Peyer's patch (tissue), 4 donors: ENCODE measurements at regions not wholly inside any gene's neighbourhood (a gene's known extent, or its start where the extent isn't known, plus 50 kb on each side); places are given as distances from the start of the nearest gene placed in this dataset.

ENCODE experiments used
- CTCF ChIP-seq, 6 experiments: fragments of 450-650 bp in 4 of 6; fragments of 200-600 bp in 2 of 6; sonication (generic) in 1 of 6; IDR thresholded peaks; one replicate each; pipeline ENCODE4 v1.5.1; 2017 to 2019; ENCODE audit warnings: antibody characterized with exemption in 6 of 6, mild to moderate bottlenecking in 3 of 6, moderate library complexity in 1 of 6
- POLR2A ChIP-seq, 2 donors: fragments of 450-650 bp; IDR thresholded peaks; one replicate each; pipeline ENCODE4 v1.5.1; 2017; ENCODE audit warnings: antibody characterized with exemption in 2 of 2, mild to moderate bottlenecking in 2 of 2, moderate library complexity in 2 of 2

DNA sequence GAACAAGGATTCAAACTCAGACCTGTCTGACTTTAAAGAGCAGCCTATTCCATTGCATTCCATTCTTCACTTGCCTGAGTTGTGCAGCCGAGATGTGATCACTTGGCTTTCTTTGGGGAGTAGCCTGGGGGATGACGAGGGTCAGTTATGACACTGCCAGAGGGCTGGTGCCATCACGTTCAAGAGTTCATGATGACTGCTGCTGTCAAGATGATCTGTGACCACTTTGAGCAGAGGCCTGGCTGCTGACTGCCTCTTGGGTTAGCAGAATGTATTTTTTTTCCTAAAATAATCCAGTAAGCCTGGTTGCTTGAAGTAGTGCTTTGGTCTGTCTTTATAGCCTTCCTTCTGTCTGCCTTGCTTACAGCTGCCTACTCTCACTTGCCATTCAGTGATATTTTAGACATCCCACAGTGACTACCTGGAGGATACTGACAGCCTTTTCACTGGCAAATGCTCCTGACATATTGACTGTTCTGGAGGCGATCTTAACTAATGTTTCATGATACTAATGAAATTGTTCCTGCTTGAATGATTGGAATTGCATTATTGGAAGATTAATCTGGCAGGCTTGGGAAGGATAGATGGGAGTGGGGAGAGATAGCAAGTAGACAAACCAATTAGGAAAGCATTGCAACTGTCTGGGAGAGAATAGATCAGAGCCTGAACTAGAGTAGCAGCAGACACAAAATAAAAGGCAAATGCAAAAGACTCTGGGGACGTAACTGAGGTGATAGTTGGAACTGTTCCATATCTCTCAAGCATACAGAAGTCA, 221.6 kb upstream of the LCORL start:
- TF ChIP-seq CTCF (IDR thresholded peaks at IDR 0.05) (no peak), POLR2A (IDR thresholded peaks at IDR 0.05) (no peak)
